B cell (primary cell): ENCODE measurements at regions not wholly inside any gene's neighbourhood (a gene's known extent, or its start where the extent isn't known, plus 50 kb on each side); places are given as distances from the start of the nearest gene placed in this dataset.

Experiments used
- ATAC-seq: fragments of 200-7000 bp; cut with Tn5 transposase; one replicate; pipeline ENCODE4 v1.10.0; 2021; ENCODE audit warnings: low read depth, mild to moderate bottlenecking, moderate number of reproducible peaks, moderate library complexity
- CTCF ChIA-PET: fragments of 350-600 bp; sonication (Branson Sonifier 250); formaldehyde crosslinking; loops from one replicate; lab custom pipeline; 2021; ENCODE audit warnings: antibody characterized with exemption, inconsistent platforms; lab: Charles Lee
- POLR2A ChIA-PET: fragments of 350-600 bp; sonication (Branson Sonifier 250); formaldehyde crosslinking; loops from one replicate; lab custom pipeline; 2021; ENCODE audit warnings: antibody characterized with exemption; lab: Charles Lee
- DNase-seq: peaks from one replicate; pipeline ENCODE4 v3.0.0; 2013
- H2AFZ ChIP-seq: 2 replicates; pipeline ENCODE4 v1.6.1; 2012; ENCODE audit warnings: mild to moderate bottlenecking, low read depth, low read length; ENCODE audit not compliant: insufficient read depth, poor library complexity, severe bottlenecking
- H3K27ac ChIP-seq, 2 donors: 1 replicate in 1 of 2; 2 replicates in 1 of 2; pipeline ENCODE4 v1.5.1; 2012 to 2013; ENCODE audit warnings: low read length in 2 of 2, mild to moderate bottlenecking in 2 of 2, moderate library complexity in 1 of 2
- H3K27me3 ChIP-seq, 4 experiments: fragments of 200-600 bp in 1 of 4; sonication (generic) in 1 of 4; replicated peaks in 1 of 4; 1 replicate in 2 of 4; 2 replicates in 2 of 4; pipeline versions ENCODE4 v1.6.1 to v1.7.0; 2013 to 2016; ENCODE audit warnings: low read length in 3 of 4, mild to moderate bottlenecking in 2 of 4, mixed read lengths in 1 of 4, moderate library complexity in 1 of 4; ENCODE audit not compliant: insufficient read depth in 4 of 4, control insufficient read depth in 3 of 4; ENCODE audit errors: control extremely low read depth in 1 of 4
- H3K36me3 ChIP-seq, 2 experiments: replicated peaks in 1 of 2; 1 replicate in 1 of 2; 2 replicates in 1 of 2; pipeline versions ENCODE4 v1.6.1 to v1.7.1; 2013; ENCODE audit warnings: low read length in 1 of 2; ENCODE audit not compliant: insufficient read depth in 2 of 2, control insufficient read depth in 1 of 2; ENCODE audit errors: control extremely low read depth in 1 of 2, extremely low read depth in 1 of 2
- H3K4me1 ChIP-seq, 2 donors: fragments of 200-600 bp in 1 of 2; sonication (generic) in 1 of 2; 1 replicate in 1 of 2; 2 replicates in 1 of 2; pipeline versions ENCODE4 v1.5.1 to v1.6.1; 2013 to 2017; ENCODE audit warnings: low read length in 2 of 2; ENCODE audit not compliant: control insufficient read depth in 2 of 2, insufficient read depth in 2 of 2
- H3K4me2 ChIP-seq: replicated peaks from 2 replicates; pipeline ENCODE3; 2012; ENCODE audit warnings: mild to moderate bottlenecking, low read depth, low read length; ENCODE audit not compliant: poor library complexity, severe bottlenecking
- H3K4me3 ChIP-seq, 5 experiments: fragments of 200-600 bp in 1 of 5; sonication (generic) in 1 of 5; 1 replicate in 3 of 5; 2 replicates in 2 of 5; pipeline versions ENCODE4 v1.5.1 to v1.7.0; 2011 to 2016; ENCODE audit warnings: low read length in 4 of 5, mild to moderate bottlenecking in 4 of 5, low read depth in 2 of 5, control low read depth in 1 of 5, moderate library complexity in 1 of 5; ENCODE audit not compliant: insufficient read depth in 1 of 5; ENCODE audit errors: control extremely low read depth in 1 of 5, extremely low read depth in 1 of 5
- H3K79me2 ChIP-seq: fragments of 200-600 bp; sonication (generic); one replicate; pipeline ENCODE4 v1.6.0; 2016; ENCODE audit warnings: low read length; ENCODE audit not compliant: control insufficient read depth, insufficient read depth
- H3K9ac ChIP-seq: fragments of 200-600 bp; sonication (generic); 2 replicates; pipeline ENCODE4 v1.6.1; 2017; ENCODE audit warnings: mild to moderate bottlenecking, low read length, moderate library complexity
- H3K9me3 ChIP-seq, 3 donors: one replicate each; pipeline versions ENCODE4 v1.6.1 to v1.7.1; 2013; ENCODE audit warnings: low read length in 2 of 3; ENCODE audit not compliant: control insufficient read depth in 2 of 3, insufficient read depth in 1 of 3; ENCODE audit errors: control extremely low read depth in 1 of 3
- H4K20me1 ChIP-seq: 2 replicates; pipeline ENCODE4 v1.6.0; 2012; ENCODE audit warnings: mild to moderate bottlenecking, low read length; ENCODE audit not compliant: insufficient read depth, control insufficient read depth, poor library complexity, severe bottlenecking
- H3K27ac Mint-ChIP-seq: one replicate; pipeline ENCODE4 v1.8.0; 2021; ENCODE audit warnings: mixed read lengths
- H3K27me3 Mint-ChIP-seq: one replicate; pipeline ENCODE4 v1.8.0; 2021; ENCODE audit warnings: mixed read lengths
- H3K4me1 Mint-ChIP-seq: one replicate; pipeline ENCODE4 v1.8.0; 2021; ENCODE audit warnings: mixed read lengths
- H3K4me3 Mint-ChIP-seq: one replicate; pipeline ENCODE4 v1.8.0; 2021; ENCODE audit warnings: mixed read lengths
- H3K9me3 Mint-ChIP-seq: one replicate; pipeline ENCODE4 v1.8.0; 2022; ENCODE audit warnings: mixed read lengths; ENCODE audit not compliant: insufficient read depth
- CTCF ChIP-seq: fragments of 200-600 bp; IDR thresholded peaks from one replicate; pipeline ENCODE4 v1.8.0; 2022; ENCODE audit warnings: antibody characterized with exemption, mild to moderate bottlenecking
- EZH2 ChIP-seq: IDR thresholded peaks from 2 replicates; pipeline ENCODE4 v1.6.1; 2012; ENCODE audit warnings: borderline replicate concordance, low read depth, mild to moderate bottlenecking, moderate library complexity, low read length; ENCODE audit not compliant: insufficient read depth, poor library complexity, severe bottlenecking
- WGBS: methylation state at CpG from one replicate; pipeline ENCODE4 v1.1.5; 2013; ENCODE audit warnings: missing lambda C conversion rate; ENCODE audit not compliant: insufficient coverage; 5-methylcytosine and 5-hydroxymethylcytosine counted together
- intact Hi-C: fragments of 100-400 bp; cut with micrococcal nuclease; formaldehyde crosslinking; loops from one replicate; pipeline ENCODE4 v1.10.0; 2022

DNA sequence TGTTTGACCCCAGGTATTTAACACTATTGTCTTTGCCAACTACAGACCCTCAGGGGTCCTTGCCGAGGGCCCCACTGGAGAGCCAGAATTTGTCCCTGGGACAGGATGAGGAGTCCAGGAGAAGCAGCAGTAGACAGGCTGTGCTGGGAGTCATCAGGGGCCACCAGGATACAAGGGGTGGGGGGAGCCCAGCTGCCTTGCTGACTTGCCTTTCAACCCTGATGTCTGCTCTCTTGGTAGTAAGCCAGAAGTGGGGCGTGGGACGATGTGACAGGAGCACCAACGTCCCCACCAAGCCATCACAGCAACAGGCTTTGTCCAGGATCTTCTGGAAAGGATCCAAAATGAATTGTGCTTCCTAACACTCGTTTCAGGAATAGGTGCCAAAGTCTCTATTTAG is 62.4 kb upstream of the CDCA7L start:
- no peak overlapping the region for H3K4me3 Mint-ChIP-seq
- H3K27me3 ChIP-seq, result peaks cover 0 to 3% (median 0%) of the 10 kb centered on the region in 4 experiments
- H3K4me3 ChIP-seq, result no peak overlapping the region
- H3K27ac Mint-ChIP-seq, result no peak overlapping the region
- H3K79me2 ChIP-seq, result no peaks in the 10 kb centered on the region
- POLR2A ChIA-PET, result no interaction called here
- H3K4me2 ChIP-seq, result no peak overlapping the region
- no peaks in the 10 kb centered on the region for H3K36me3 ChIP-seq
- intact Hi-C loops, result loop anchor here (10.0 kb wide), 1 partner anchor 183 kb away; no protein-coding TSS in a partner anchor
- H3K9ac ChIP-seq, result no peak overlapping the region
- CTCF ChIA-PET, result interaction anchor here (0.6 kb wide), 1 partner anchor 1624 kb away, joined by 4 read pairs; no protein-coding TSS in a partner anchor
- no peaks in the 10 kb centered on the region for H3K9me3 ChIP-seq
- peaks cover 28% of the 10 kb centered on the region for H3K27me3 Mint-ChIP-seq
- no peak overlapping the region for H3K27ac ChIP-seq
- ATAC-seq (no peak), DNase-seq (no peak)
- H3K9me3 Mint-ChIP-seq, result no peaks in the 10 kb centered on the region
- no peaks in the 10 kb centered on the region for H3K4me1 ChIP-seq
- no peaks in the 10 kb centered on the region for H3K4me1 Mint-ChIP-seq
- H4K20me1 ChIP-seq, result no peaks in the 10 kb centered on the region
- no peak for TF ChIP-seq CTCF
- no peak for TF ChIP-seq EZH2
- WGBS, result 84% methylated on average over 3 of the region's 5 CpGs
- no peak overlapping the region for H2AFZ ChIP-seq

DNA sequence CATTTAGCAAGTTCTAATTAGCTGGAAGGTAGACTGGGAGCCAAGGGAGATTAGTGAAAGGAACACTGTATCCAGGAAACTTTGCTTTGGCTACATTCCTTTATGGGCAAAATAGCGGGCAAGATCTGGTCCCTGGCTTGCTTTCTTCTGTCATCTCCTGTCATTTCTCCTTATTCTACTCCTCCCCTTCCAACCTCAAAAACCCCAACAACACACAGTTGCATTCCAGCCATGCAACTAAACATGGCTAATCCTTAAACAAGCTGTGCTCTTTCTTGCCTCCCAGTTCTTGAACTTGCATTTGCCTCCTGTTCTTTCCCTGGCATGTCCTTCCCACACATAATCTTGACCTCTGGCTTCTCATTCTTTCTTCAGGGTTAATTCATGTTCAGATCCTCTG is 59.5 kb upstream of the CDCA7L start:
- intact Hi-C loops, result loop anchor here (10.0 kb wide), 1 partner anchor 180 kb away; no protein-coding TSS in a partner anchor
- Mint-ChIP-seq H3K27ac (no peak overlapping the region), H3K4me1 (peaks cover 5% of the 10 kb centered on the region), H3K9me3 (no peaks in the 10 kb centered on the region), H3K27me3 (peaks cover 31% of the 10 kb centered on the region), H3K4me3 (no peak overlapping the region)
- H3K79me2 ChIP-seq, result no peaks in the 10 kb centered on the region
- no peaks in the 10 kb centered on the region for H3K9me3 ChIP-seq
- H3K27ac ChIP-seq, result no peak overlapping the region
- no peak overlapping the region for H2AFZ ChIP-seq
- POLR2A ChIA-PET, result no interaction called here
- H3K36me3 ChIP-seq, result no peaks in the 10 kb centered on the region
- no peak overlapping the region for H3K4me2 ChIP-seq
- H3K27me3 ChIP-seq, result peaks cover 0 to 3% (median 0%) of the 10 kb centered on the region in 4 experiments
- H3K4me1 ChIP-seq, result peaks cover 0 to 6% of the 10 kb centered on the region in 2 donors
- ATAC-seq, result no peak
- CTCF ChIA-PET, result interaction anchor here (0.6 to 1.6 kb wide), 2 partner anchors 8 to 437 kb away, joined by 3 to 5 read pairs; no protein-coding TSS in a partner anchor
- TF ChIP-seq CTCF (no peak), EZH2 (no peak)
- no peak overlapping the region for H3K4me3 ChIP-seq
- no peak overlapping the region for H3K9ac ChIP-seq
- 100% methylated on average over 1 of the region's 1 CpG for WGBS
- H4K20me1 ChIP-seq, result no peaks in the 10 kb centered on the region
- no peak for DNase-seq
